Fibroblast of mammary gland (primary cell): ENCODE measurements at regions not wholly inside any gene's neighbourhood (a gene's known extent, or its start where the extent isn't known, plus 50 kb on each side); places are given as distances from the start of the nearest gene placed in this dataset.

Source experiments
- DNase-seq: peaks from one replicate; pipeline ENCODE4 v3.0.0-alpha.2; 2010; ENCODE audit warnings: low read depth
- H3K4me3 ChIP-seq: 2 replicates; pipeline ENCODE4 v1.5.1; 2011; ENCODE audit warnings: low read depth, mild to moderate bottlenecking, low read length, moderate library complexity; ENCODE audit not compliant: control insufficient read depth
- TF ChIP-seq, protein P1 (sequence below): conservative IDR thresholded peaks from 2 replicates; pipeline ENCODE4 v1.5.1; 2011; ENCODE audit warnings: low read depth, low read length, inconsistent platforms; ENCODE audit not compliant: control insufficient read depth, insufficient read depth

DNA sequence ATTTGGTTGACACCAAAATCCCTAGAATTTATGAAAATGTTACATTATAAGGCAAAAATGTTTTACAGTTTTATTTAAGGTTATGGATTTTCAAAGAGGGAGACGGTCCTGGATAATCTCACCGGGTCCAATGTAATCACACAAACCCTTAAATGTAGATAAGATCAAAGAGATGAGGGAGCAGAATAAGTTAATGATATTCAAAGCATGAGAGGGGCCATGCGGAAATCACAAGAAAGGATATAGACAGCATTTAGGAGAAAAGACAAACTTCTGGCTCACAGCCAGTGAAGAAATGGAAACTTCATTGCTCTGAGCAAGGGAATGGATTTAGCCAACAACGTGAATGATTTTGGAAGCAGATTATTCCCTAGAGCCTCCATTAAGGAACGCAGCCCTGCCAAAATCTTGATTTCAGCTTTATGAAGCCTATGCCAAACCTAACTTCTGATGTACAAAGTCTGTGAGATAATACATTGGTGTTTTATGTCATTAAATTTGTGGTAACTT is 684.4 kb upstream of the GNPDA2 start:
- TF ChIP-seq, protein P1, sequence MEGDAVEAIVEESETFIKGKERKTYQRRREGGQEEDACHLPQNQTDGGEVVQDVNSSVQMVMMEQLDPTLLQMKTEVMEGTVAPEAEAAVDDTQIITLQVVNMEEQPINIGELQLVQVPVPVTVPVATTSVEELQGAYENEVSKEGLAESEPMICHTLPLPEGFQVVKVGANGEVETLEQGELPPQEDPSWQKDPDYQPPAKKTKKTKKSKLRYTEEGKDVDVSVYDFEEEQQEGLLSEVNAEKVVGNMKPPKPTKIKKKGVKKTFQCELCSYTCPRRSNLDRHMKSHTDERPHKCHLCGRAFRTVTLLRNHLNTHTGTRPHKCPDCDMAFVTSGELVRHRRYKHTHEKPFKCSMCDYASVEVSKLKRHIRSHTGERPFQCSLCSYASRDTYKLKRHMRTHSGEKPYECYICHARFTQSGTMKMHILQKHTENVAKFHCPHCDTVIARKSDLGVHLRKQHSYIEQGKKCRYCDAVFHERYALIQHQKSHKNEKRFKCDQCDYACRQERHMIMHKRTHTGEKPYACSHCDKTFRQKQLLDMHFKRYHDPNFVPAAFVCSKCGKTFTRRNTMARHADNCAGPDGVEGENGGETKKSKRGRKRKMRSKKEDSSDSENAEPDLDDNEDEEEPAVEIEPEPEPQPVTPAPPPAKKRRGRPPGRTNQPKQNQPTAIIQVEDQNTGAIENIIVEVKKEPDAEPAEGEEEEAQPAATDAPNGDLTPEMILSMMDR: no peak
- no peak for DNase-seq

DNA sequence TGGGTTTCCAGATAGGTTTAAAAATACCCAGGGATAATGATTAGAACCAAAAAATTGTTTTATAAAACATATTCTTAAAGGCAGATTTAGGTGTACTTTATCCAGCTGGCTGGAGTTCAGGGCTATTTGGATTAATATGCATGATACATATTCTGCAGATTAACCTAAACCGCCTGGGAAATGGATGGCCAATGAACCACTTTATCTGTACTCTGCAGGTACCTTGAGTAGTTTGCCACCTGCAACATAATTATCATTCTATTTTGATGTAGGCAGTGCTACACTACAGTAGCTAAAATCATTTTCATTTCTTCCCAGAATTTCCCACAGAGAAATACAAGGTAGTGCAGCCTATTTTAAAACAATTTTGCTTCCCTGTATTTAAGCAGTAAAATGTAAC is 683.2 kb upstream of the GNPDA2 start:
- no peak for DNase-seq
- TF ChIP-seq, protein P1: no peak
- no peak overlapping the region for H3K4me3 ChIP-seq

More for the DNA sequence above, 684.4 kb upstream of the GNPDA2 start:
- no peak overlapping the region for H3K4me3 ChIP-seq

DNA sequence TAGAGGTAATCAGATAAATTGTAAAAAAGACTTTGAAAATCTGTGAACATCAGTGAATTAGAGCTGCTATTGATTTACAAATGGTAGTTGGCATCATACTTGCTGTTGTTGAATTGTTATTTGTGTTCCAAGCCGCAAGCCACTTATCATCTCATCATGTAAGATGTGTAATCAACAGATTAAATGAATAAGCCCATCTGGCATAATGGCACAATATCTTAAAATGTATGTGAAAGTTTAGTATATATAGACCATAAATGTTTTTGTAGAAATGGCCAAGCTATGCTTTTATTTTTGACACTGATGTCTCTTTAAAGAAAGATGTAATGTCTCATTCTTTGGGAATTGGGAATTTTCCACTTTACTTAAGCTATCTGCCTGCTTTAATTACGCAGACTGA is 682.6 kb upstream of the GNPDA2 start:
- DNase-seq: no peak
- TF ChIP-seq, protein P1: no peak
- no peak overlapping the region for H3K4me3 ChIP-seq

DNA sequence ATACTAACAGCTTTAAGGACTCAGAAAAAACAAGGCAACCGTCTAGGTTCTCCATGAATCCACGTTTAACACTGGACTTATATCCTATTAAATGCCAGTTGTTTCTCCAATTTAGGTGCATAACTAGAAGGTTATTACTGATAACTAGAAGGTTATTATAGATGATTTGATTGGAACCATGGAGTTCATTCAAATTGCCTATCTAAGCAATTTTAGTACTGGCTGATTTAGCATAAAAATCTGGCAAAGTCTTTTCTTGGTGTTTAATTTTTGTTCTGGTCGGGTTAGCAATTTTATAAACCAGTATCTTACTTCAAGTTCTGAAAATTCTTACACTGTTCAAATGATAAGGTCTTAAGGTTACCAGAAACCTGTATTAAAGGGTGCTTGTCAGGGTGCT is 672.8 kb upstream of the GNPDA2 start:
- no peak for DNase-seq
- TF ChIP-seq, protein P1: no peak
- no peak overlapping the region for H3K4me3 ChIP-seq

DNA sequence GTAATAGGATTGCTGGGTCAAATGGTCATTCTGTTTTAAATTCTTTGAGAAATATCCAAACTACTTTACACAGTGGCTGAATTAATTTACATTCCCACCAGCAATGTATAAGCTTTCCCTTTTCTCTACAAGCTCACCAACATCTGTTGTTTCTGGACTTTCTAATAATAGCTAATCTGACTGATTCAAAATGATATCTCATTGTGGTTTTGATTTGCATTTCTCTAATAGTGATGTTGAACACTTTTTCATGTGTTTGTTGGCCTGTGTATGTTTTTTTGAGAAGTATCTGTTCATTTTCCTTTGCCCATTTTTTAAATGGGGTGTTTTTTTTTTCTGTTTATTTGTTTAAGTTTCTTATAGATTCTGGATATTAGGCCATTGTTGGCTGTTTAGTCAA is 659.0 kb upstream of the GNPDA2 start:
- no peak overlapping the region for H3K4me3 ChIP-seq
- TF ChIP-seq, protein P1: no peak
- no peak for DNase-seq

DNA sequence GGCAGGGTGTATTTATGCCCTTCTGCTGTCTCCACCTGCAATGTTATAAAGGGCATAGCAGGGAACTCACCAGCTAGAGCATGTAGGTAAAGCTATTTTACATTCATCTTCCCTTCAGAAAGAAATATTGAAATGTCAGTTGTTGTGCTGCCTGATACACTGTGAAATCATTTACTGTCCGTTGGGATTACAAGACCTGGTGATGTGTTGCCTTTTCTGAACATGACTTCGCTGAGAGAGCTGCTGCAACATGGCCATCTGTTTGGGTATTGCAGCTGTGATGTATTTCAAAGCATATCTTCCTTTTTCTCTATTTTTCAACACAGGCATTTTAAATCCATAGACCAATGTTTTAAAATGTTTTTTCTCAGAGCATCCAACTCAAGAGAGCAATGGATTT is 644.1 kb upstream of the GNPDA2 start:
- DNase-seq: no peak
- TF ChIP-seq, protein P1: no peak
- H3K4me3 ChIP-seq: no peak overlapping the region

DNA sequence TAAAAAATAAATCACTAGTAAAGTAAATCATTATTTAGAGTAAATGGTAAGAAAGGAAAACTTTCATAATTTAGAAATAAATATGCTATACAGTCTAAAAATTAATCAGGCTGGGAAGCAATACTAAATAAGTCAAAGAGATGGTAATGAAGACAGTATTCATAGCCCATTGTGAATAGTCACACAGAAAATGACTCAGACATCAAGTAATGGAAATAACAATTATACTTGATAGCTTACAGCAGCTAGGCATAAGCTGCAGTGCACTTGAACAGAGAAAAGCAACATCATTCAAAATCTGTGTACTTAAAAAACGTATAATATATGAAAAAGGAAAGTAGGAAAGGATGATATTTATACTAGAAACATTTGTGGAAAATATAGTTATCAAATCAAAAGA is 642.5 kb upstream of the GNPDA2 start:
- TF ChIP-seq, protein P1: no peak
- no peak overlapping the region for H3K4me3 ChIP-seq
- no peak for DNase-seq
